Adrenal gland (tissue), 5 donors: ENCODE measurements at regions not wholly inside any gene's neighbourhood (a gene's known extent, or its start where the extent isn't known, plus 50 kb on each side); places are given as distances from the start of the nearest gene placed in this dataset.

ENCODE experiments used
- POLR2A ChIP-seq, 2 donors: fragments of 450-650 bp; IDR thresholded peaks; one replicate each; pipeline ENCODE4 v1.6.1; 2017; ENCODE audit warnings: antibody characterized with exemption in 2 of 2, mild to moderate bottlenecking in 2 of 2, moderate library complexity in 1 of 2
- TF ChIP-seq, protein P1 (sequence below), 6 experiments: fragments of 450-650 bp in 4 of 6; fragments of 200-600 bp in 2 of 6; sonication (generic) in 1 of 6; IDR thresholded peaks; 1 replicate in 5 of 6; 2 replicates in 1 of 6; pipeline versions ENCODE4 v1.5.1 to v1.8.0; 2016 to 2021; ENCODE audit warnings: antibody characterized with exemption in 6 of 6, mild to moderate bottlenecking in 2 of 6, moderate library complexity in 1 of 6
- donor health status: DM: no; HTN: no; CAD: no.

DNA sequence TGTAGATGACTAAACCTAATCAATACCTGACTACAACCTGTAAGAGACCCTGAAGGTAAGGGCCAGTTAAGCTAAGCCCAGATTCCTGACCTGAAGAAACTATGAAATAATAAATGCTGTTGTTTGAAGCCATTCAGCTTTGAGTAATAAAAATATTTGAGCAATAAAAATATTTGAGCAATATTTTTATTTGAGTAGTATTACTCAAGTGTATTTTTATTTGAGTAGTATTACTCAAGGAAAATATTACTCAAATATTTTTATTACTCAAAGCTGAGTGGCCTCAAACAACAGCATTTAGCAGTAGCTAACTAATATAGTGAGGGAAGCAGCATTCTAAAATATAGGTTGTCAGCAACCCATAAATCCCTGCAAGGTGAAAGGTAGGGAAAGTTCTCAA, 143.8 kb upstream of the RARB start:
- TF ChIP-seq, protein P1, sequence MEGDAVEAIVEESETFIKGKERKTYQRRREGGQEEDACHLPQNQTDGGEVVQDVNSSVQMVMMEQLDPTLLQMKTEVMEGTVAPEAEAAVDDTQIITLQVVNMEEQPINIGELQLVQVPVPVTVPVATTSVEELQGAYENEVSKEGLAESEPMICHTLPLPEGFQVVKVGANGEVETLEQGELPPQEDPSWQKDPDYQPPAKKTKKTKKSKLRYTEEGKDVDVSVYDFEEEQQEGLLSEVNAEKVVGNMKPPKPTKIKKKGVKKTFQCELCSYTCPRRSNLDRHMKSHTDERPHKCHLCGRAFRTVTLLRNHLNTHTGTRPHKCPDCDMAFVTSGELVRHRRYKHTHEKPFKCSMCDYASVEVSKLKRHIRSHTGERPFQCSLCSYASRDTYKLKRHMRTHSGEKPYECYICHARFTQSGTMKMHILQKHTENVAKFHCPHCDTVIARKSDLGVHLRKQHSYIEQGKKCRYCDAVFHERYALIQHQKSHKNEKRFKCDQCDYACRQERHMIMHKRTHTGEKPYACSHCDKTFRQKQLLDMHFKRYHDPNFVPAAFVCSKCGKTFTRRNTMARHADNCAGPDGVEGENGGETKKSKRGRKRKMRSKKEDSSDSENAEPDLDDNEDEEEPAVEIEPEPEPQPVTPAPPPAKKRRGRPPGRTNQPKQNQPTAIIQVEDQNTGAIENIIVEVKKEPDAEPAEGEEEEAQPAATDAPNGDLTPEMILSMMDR (IDR thresholded peaks at IDR 0.05), result no peak
- no peak for TF ChIP-seq POLR2A (IDR thresholded peaks at IDR 0.05)
